ENCODE measurements at regions not wholly inside any gene's neighbourhood (a gene's known extent, or its start where the extent isn't known, plus 50 kb on each side); places are given as distances from the start of the nearest gene placed in this dataset.

DNA sequence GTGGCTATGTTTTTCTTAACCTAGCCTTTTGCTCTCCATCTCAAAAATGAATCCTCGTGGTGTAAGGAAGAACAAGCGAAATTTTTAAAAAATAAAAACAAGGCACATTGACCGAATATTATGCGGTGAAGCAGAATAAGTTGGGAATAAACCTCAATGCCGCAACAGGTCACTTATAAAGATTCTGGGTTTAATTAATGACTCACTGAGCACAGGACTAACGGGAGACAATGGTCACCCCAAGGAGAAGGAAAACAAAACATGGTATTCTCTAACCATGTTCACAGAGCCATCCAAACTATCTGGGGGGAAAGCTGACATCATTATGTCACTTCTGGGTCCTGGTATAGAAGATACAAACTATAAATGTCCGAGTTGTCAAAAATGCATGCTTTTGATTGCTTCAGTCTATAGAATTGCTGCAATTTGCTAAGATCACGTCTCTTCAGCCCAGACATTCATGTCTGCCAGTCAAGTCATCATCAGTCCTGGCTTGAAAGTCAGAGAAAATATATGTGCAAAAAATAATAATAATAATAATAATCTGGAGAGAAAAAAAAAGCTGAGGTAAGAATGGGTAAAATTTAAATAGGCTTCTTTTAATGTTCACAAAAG is 280.6 kb downstream of the NR2F1-AS1 start:
- TF ChIP-seq GATA3 (IDR thresholded peaks at IDR 0.05; ENCODE audit: low read depth, low read length) (no peak), GATA2 (IDR thresholded peaks at IDR 0.05; ENCODE audit: low read depth, low read length) (no peak)
